HG02885 (cell line): ENCODE measurements at regions not wholly inside any gene's neighbourhood (a gene's known extent, or its start where the extent isn't known, plus 50 kb on each side); places are given as distances from the start of the nearest gene placed in this dataset.

Experiments used
- ATAC-seq: cut with Tn5 transposase; IDR thresholded peaks from one replicate; pipeline ENCODE4 v1.9.1; 2021; ENCODE audit warnings: mild to moderate bottlenecking; ENCODE audit not compliant: unreplicated experiment, poor library complexity

- ATAC-seq = no peak
Measured at GRCh38 chr2:155703917-155704316, 628.6 kb downstream of the NR4A2 start.

GRCh38 chr2:155703048-155703447 lies 629.5 kb downstream of the NR4A2 start:
- ATAC-seq = no peak

GRCh38 chr2:155701721-155702120 lies 630.8 kb downstream of the NR4A2 start:
- no peak for ATAC-seq

GRCh38 chr2:155696571-155696970 lies 636.0 kb downstream of the NR4A2 start:
- no peak for ATAC-seq

- no peak for ATAC-seq
Measured at GRCh38 chr2:155695505-155695904, 637.0 kb downstream of the NR4A2 start.

GRCh38 chr2:155692856-155693255 lies 639.7 kb downstream of the NR4A2 start:
- no peak for ATAC-seq

GRCh38 chr2:155692106-155692505 lies 640.4 kb downstream of the NR4A2 start:
- no peak for ATAC-seq

GRCh38 chr2:155690785-155691184 lies 641.7 kb downstream of the NR4A2 start:
- ATAC-seq = peak; percentile 83

- ATAC-seq = no peak
Measured at GRCh38 chr2:155689791-155690190, 642.7 kb downstream of the NR4A2 start.

GRCh38 chr2:155687181-155687580 lies 645.3 kb downstream of the NR4A2 start:
- no peak for ATAC-seq

GRCh38 chr2:155679647-155680046 lies 652.9 kb downstream of the NR4A2 start:
- ATAC-seq = no peak

GRCh38 chr2:155675920-155676319 lies 656.6 kb downstream of the NR4A2 start:
- no peak for ATAC-seq

GRCh38 chr2:155665704-155666103 lies 666.8 kb downstream of the NR4A2 start:
- ATAC-seq = no peak

- no peak for ATAC-seq
Measured at GRCh38 chr2:155663265-155663664, 669.3 kb downstream of the NR4A2 start.

- no peak for ATAC-seq
Measured at GRCh38 chr2:155662224-155662623, 670.3 kb downstream of the NR4A2 start.

- ATAC-seq = no peak
Measured at GRCh38 chr2:155653176-155653575, 679.3 kb downstream of the NR4A2 start.

GRCh38 chr2:155651851-155652250 lies 680.7 kb downstream of the NR4A2 start:
- no peak for ATAC-seq

GRCh38 chr2:155645791-155646190 lies 686.7 kb downstream of the NR4A2 start:
- no peak for ATAC-seq

GRCh38 chr2:155643056-155643775 lies 689.3 kb downstream of the NR4A2 start:
- no peak for ATAC-seq

GRCh38 chr2:155633887-155634570 lies 698.5 kb downstream of the NR4A2 start:
- ATAC-seq = peak; percentile 62

GRCh38 chr2:155633060-155633839 lies 699.3 kb downstream of the NR4A2 start:
- no peak for ATAC-seq
